Stimulated activated naive CD8-positive, alpha-beta T cell treated with anti-CD3 and anti-CD28 coated beads, Interleukin-15, amount 100 ng/mL, for 72 hours (primary cell): ENCODE measurements at regions not wholly inside any gene's neighbourhood (a gene's known extent, or its start where the extent isn't known, plus 50 kb on each side); places are given as distances from the start of the nearest gene placed in this dataset.
A peak's percentile ranks its signal among the peaks of the same experiment; 100 is the strongest.
"Not testable (repeated sequence)": the region's sequence is repeated elsewhere in the genome, so short reads cannot be mapped to it uniquely, and the experiment has no call there.

Experiments
- ATAC-seq: fragments of 150-1000 bp; cut with Tn5 transposase; 2 replicates; pipeline ENCODE4 v1.10.0; 2021; ENCODE audit warnings: mild to moderate bottlenecking, moderate library complexity
- DNase-seq, 2 donors: peaks; one replicate each; pipeline ENCODE4 v3.0.0; 2021 to 2022
- H3K27ac Mint-ChIP-seq, 2 donors: one replicate each; pipeline ENCODE4 v1.8.0; 2022; ENCODE audit warnings: mild to moderate bottlenecking in 2 of 2, mixed read lengths in 2 of 2, moderate library complexity in 2 of 2
- H3K27me3 Mint-ChIP-seq: one replicate; pipeline ENCODE4 v1.8.0; 2022; ENCODE audit warnings: mixed read lengths
- H3K4me1 Mint-ChIP-seq: one replicate; pipeline ENCODE4 v1.8.0; 2022; ENCODE audit warnings: mild to moderate bottlenecking, mixed read lengths
- H3K4me3 Mint-ChIP-seq, 2 donors: one replicate each; pipeline ENCODE4 v1.8.0; 2022; ENCODE audit warnings: mild to moderate bottlenecking in 2 of 2, mixed read lengths in 2 of 2, moderate library complexity in 1 of 2
- H3K9me3 Mint-ChIP-seq, 2 donors: one replicate each; pipeline ENCODE4 v1.8.0; 2022; ENCODE audit warnings: mixed read lengths in 2 of 2

GRCh38 chr5:36769129-36769770 lies 107.3 kb upstream of the NIPBL start:
- H3K27ac Mint-ChIP-seq = no peak overlapping the region
- no peak overlapping the region for H3K4me3 Mint-ChIP-seq
- DNase-seq = no peak
- H3K9me3 Mint-ChIP-seq = no peaks in the 10 kb centered on the region
- H3K4me1 Mint-ChIP-seq = no peaks in the 10 kb centered on the region
- ATAC-seq = no peak
- H3K27me3 Mint-ChIP-seq = no peaks in the 10 kb centered on the region

DNA sequence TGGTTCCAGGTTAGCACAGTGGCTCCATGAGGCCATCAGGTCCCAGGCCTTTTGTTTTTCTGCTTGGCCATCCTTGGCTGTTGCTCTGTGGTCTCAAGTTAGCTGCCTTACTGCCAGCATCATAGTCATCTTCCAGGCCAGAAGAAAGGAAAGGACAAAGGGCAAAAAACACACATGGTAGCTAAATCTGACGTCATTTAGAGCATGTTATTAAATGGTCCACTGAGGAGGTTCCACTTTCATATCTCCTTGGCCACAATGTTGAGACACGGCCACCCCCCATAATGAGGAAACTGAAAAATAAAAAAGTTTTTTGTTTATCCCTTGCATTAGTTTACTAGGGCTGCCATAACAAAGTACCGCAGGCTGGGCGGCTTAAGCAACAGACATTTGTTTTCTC lies 106.4 kb upstream of the NIPBL start:
- no peaks in the 10 kb centered on the region for H3K4me1 Mint-ChIP-seq
- H3K27ac Mint-ChIP-seq = no peak overlapping the region
- ATAC-seq = no peak
- H3K27me3 Mint-ChIP-seq = no peaks in the 10 kb centered on the region
- DNase-seq = no peak
- H3K4me3 Mint-ChIP-seq = no peak overlapping the region
- H3K9me3 Mint-ChIP-seq = no peaks in the 10 kb centered on the region

- H3K27me3 Mint-ChIP-seq = no peaks in the 10 kb centered on the region
- no peak for DNase-seq
- ATAC-seq = no peak
- no peak overlapping the region for H3K4me3 Mint-ChIP-seq
- no peak overlapping the region for H3K27ac Mint-ChIP-seq
- H3K9me3 Mint-ChIP-seq = no peaks in the 10 kb centered on the region
- no peaks in the 10 kb centered on the region for H3K4me1 Mint-ChIP-seq
Measured at GRCh38 chr5:36772276-36773140, 104.1 kb upstream of the NIPBL start.

DNA sequence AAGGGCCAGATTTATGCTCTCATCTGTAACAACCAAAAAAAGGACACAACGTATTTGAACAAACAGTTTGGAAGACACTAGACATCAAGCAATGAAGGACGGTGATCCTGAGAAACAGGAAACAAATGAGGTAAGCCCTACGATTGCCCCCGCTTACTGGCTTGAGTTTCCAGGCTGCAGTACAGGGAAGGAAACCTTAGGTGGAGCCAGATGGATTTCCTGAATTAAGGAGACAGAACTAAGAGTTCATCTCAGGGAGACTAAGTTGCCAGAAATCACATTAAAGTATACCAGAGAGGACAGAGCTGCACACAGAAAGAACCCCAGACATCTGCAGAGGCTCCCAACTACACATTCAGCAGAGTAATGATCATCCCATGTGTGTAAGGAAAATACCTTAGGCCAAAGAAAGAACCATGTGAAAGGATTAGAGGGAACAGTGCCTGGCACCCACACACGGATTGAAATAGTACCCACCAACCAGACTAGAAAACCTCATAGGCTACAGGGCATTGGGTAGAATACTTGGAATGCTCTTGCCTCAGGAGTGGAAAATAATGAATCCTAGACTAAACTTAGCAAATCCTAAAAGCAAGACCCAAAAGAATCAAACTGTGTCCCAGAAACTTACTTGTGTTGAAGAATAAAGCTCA lies 99.3 kb upstream of the NIPBL start:
- Mint-ChIP-seq H3K4me1 (no peaks in the 10 kb centered on the region), H3K27me3 (peaks cover 7% of the 10 kb centered on the region), H3K4me3 (no peak overlapping the region), H3K27ac (no peak overlapping the region), H3K9me3 (peaks cover 0 to 6% of the 10 kb centered on the region in 2 donors)
- no peak for ATAC-seq
- DNase-seq = no peak

DNA sequence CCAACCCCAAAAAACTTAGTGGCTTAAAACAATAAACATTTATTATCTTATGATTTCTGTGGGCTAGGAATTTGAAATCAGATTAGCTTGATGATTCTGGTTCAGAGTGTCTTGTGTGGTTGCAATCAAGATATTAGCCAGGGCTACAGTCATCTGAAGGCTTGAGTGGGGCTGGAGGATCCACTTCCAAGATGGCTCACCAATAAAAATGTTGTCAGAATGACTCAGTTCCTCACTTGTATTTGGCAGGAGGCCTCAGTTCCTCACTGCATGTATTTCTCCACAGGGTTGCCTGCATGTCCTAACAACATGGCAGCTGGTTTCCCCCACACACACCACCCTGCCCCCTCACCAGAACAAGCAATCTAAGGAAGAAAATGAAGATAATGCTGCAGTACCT lies 98.2 kb upstream of the NIPBL start:
- Mint-ChIP-seq H3K9me3 (peaks cover 0 to 6% of the 10 kb centered on the region in 2 donors), H3K27me3 (peaks cover 7% of the 10 kb centered on the region)

DNA sequence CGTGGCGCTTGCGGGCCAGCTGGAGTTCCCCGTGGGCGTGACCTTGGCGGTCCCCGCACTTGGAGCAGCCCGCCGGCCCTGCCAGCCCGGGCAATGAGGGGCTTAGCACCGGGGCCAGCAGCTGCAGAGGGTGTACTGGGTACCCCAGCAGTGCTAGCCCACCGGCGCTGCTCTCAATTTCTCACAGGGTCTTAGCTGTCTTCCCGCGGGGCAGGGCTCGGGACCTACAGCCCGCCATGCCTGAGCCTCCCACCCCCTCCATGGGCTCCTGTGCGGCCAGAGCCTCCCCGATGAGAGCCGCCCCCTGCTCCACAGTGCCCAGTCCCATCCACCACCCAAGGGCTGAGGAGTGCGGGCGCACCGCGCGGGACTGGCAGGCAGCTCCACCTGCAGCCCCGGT lies 94.0 kb upstream of the NIPBL start:
- not testable (repeated sequence) for DNase-seq, ATAC-seq, H3K4me1 Mint-ChIP-seq, H3K27ac Mint-ChIP-seq, H3K9me3 Mint-ChIP-seq, H3K4me3 Mint-ChIP-seq, H3K27me3 Mint-ChIP-seq

More for the DNA sequence above, 98.2 kb upstream of the NIPBL start:
- no peak overlapping the region for H3K27ac Mint-ChIP-seq
- no peak overlapping the region for H3K4me3 Mint-ChIP-seq
- DNase-seq = no peak
- H3K4me1 Mint-ChIP-seq = no peaks in the 10 kb centered on the region
- ATAC-seq = no peak

GRCh38 chr5:36786448-36787012 lies 90.0 kb upstream of the NIPBL start:
- Mint-ChIP-seq H3K4me1 (no peaks in the 10 kb centered on the region), H3K4me3 (no peak overlapping the region), H3K9me3 (no peaks in the 10 kb centered on the region), H3K27me3 (no peaks in the 10 kb centered on the region), H3K27ac (no peak overlapping the region)
- DNase-seq (no peak), ATAC-seq (no peak)

- Mint-ChIP-seq H3K4me3 (no peak overlapping the region), H3K27me3 (no peaks in the 10 kb centered on the region), H3K9me3 (no peaks in the 10 kb centered on the region), H3K27ac (peak overlapping the region in 1 of 2 donors; percentile 36), H3K4me1 (no peaks in the 10 kb centered on the region)
- ATAC-seq = no peak
- no peak for DNase-seq
Measured at GRCh38 chr5:36787365-36788093, 89.0 kb upstream of the NIPBL start.

GRCh38 chr5:36790847-36791246 lies 85.7 kb upstream of the NIPBL start:
- H3K4me3 Mint-ChIP-seq = no peak overlapping the region
- no peaks in the 10 kb centered on the region for H3K9me3 Mint-ChIP-seq
- H3K27ac Mint-ChIP-seq = no peak overlapping the region
- H3K27me3 Mint-ChIP-seq = peaks cover 6% of the 10 kb centered on the region
- no peaks in the 10 kb centered on the region for H3K4me1 Mint-ChIP-seq
- DNase-seq (no peak), ATAC-seq (no peak)

- Mint-ChIP-seq H3K4me3 (no peak overlapping the region), H3K27me3 (peaks cover 6% of the 10 kb centered on the region)
- ATAC-seq = no peak
Measured at GRCh38 chr5:36792560-36793180, 83.9 kb upstream of the NIPBL start.

GRCh38 chr5:36795366-36795765 lies 81.2 kb upstream of the NIPBL start:
- Mint-ChIP-seq H3K27me3 (peaks cover 6% of the 10 kb centered on the region), H3K4me1 (no peaks in the 10 kb centered on the region)
- ATAC-seq = no peak

More at GRCh38 chr5:36792560-36793180, 83.9 kb upstream of the NIPBL start:
- Mint-ChIP-seq H3K27ac (peak overlapping the region in 1 of 2 donors; percentile 4), H3K9me3 (no peaks in the 10 kb centered on the region), H3K4me1 (no peaks in the 10 kb centered on the region)
- DNase-seq = no peak

GRCh38 chr5:36796155-36796554 lies 80.4 kb upstream of the NIPBL start:
- Mint-ChIP-seq H3K4me1 (no peaks in the 10 kb centered on the region), H3K27ac (no peak overlapping the region), H3K9me3 (no peaks in the 10 kb centered on the region), H3K27me3 (peaks cover 6% of the 10 kb centered on the region), H3K4me3 (no peak overlapping the region)
- no peak for DNase-seq
- ATAC-seq = no peak

More at GRCh38 chr5:36795366-36795765, 81.2 kb upstream of the NIPBL start:
- H3K9me3 Mint-ChIP-seq = no peaks in the 10 kb centered on the region
- H3K4me3 Mint-ChIP-seq = no peak overlapping the region
- no peak for DNase-seq
- H3K27ac Mint-ChIP-seq = no peak overlapping the region

DNA sequence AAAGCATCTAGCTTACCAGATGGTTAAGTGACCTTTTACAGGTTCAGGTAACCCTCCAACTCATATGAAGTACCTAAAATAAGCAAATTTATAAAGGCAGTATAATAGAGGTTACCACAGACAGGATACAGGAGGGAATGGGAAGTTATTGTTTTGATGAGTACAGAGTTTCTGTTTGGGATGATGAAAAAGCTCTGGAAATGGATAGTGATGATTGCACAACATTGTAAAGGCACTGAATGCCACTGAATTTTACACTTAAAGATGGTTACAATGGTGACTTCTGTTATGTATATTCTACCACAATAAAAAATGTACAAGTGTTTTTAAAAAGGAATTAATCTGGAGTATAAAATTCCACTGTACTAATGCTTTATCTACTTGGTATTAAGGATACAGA lies 75.0 kb upstream of the NIPBL start:
- no peak overlapping the region for H3K27ac Mint-ChIP-seq
- H3K4me1 Mint-ChIP-seq = no peaks in the 10 kb centered on the region
- no peaks in the 10 kb centered on the region for H3K27me3 Mint-ChIP-seq
- H3K4me3 Mint-ChIP-seq = no peak overlapping the region
- no peaks in the 10 kb centered on the region for H3K9me3 Mint-ChIP-seq
- ATAC-seq (no peak), DNase-seq (no peak)

GRCh38 chr5:36802187-36802586 lies 74.4 kb upstream of the NIPBL start:
- Mint-ChIP-seq H3K9me3 (no peaks in the 10 kb centered on the region), H3K4me1 (no peaks in the 10 kb centered on the region), H3K4me3 (no peak overlapping the region), H3K27ac (no peak overlapping the region), H3K27me3 (no peaks in the 10 kb centered on the region)
- DNase-seq = no peak
- no peak for ATAC-seq

DNA sequence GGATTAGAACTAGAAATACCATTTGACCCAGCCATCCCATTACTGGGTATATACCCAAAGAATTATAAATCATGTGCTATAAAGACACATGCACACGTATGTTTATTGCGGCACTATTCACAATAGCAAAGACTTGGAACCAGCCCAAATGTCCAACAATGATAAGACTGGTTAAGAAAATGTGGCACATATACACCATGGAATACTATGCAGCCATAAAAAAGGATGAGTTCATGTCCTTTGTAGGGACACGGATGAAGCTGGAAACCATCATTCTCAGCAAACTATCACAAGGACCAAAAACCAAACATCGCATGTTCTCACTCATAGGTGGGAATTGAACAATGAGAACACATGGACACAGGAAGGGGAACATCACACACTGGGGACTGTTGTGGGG lies 63.3 kb upstream of the NIPBL start:
- H3K27ac Mint-ChIP-seq, H3K9me3 Mint-ChIP-seq, H3K4me1 Mint-ChIP-seq, DNase-seq, ATAC-seq, H3K4me3 Mint-ChIP-seq: not testable (repeated sequence)
- peaks cover 15% of the 10 kb centered on the region for H3K27me3 Mint-ChIP-seq
